HG02642 (cell line): ENCODE measurements at regions not wholly inside any gene's neighbourhood (a gene's known extent, or its start where the extent isn't known, plus 50 kb on each side); places are given as distances from the start of the nearest gene placed in this dataset.
"Not testable (repeated sequence)": the region's sequence is repeated elsewhere in the genome, so short reads cannot be mapped to it uniquely, and the experiment has no call there.

Source experiments
- ATAC-seq: cut with Tn5 transposase; IDR thresholded peaks from one replicate; pipeline ENCODE4 v1.9.1; 2021; ENCODE audit warnings: mild to moderate bottlenecking; ENCODE audit not compliant: unreplicated experiment, poor library complexity

DNA sequence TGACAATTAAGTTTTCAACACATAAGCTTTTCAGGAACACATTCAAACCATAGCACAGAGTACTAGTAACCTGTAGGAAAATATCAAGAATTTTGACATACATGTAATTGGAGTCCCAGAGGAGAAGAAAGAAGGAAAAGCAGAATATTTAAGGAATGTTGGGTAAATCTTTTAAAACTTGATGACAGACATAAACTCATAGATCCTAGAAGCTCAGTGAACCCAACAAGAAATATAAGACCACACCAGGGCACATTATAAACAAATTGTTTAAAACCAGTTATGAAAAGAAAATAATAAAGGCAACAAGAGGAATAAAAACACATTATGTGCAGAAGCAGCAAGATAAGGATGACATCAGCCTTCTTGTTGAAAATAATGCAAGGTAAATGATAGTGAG is 151.5 kb upstream of the ATXN1 start:
- ATAC-seq, result no peak

DNA sequence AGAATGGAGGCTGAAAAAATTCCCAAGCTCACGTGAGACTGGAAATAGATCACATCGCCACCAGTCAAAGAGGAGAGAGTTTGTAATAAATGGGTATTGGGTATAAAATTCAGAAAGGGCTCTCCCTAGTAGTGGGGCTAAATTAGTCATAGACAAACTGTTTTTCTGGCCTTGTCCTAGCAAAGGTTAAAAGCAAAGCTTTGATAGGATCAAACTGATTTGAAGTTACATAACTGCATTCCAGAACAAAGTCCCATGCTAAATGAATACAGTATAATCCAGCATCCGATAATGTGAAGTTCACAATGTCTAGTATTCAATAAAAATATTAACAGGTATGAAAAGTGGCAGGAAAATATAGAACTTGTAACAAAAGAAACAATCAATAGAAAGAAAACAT is 149.8 kb upstream of the ATXN1 start:
- ATAC-seq, result no peak

DNA sequence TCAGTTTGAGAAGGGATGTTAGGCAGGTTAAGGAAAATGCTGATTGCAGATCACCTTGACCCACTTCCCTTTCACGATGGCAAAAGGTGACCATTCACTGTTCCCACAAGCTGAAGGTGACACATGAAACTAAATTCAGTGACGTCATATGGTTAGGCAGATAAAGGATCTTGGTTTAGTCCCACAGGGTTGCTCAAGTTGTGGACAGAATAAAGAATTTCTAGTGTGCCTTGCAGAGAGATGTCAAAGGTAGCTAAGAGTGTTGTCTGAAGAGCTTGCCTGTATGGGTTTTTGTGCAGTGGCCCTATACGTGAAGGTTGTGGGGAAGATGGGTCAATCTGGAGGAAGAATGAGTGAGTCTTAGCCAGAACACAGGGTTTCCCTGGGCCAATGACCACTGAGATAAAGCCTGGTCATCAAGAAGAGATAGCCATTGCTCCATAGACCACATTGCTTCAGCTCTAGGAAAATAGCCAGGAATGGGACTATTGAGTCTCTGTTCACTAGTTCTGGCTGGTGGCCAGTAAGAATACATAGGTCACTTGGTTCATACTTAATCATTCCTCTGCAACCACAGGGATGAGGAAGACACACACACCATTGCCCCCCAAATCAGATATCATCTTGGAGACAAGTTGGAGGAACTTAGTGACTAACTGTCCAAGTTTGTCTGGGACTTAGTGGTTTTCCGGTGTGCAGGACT is 148.5 kb upstream of the ATXN1 start:
- ATAC-seq, result no peak

DNA sequence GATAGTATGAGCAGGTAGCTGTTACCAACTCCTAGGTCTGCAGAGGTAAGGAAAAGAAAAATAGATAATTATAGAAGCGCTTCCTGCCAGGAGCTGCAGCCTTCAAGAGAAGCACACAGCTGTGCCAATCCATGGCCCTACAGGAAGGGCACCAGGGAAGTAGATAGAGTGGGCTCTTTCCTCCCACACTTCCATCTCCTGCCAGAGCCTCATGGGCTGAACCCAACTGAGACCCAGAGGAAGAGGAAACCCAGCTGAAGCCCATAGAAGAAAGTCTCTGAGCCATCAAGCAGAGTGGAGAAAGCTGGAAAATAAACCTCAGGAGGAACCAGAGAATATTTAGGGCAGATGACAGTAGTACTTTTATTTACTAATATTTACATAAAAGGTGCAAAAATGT is 146.7 kb upstream of the ATXN1 start:
- no peak for ATAC-seq

DNA sequence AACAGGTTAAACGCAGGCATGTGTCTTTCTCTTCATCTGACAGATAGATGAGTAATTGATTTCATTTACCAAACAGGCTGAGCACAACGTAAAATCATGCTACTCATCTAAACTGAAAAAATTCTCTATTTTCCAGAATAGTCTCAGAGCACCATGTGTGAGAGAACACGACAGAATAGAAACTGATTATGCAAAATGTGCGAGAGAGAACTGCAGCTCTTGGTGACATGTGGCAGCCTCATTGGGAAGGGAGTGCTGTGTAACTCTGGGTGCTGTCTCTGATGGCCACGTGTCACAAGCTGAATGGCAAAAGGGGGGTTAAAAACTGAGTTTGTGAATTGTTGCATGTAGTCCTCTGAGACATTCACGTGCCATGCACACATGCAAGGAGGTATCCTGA is 143.7 kb upstream of the ATXN1 start:
- no peak for ATAC-seq

DNA sequence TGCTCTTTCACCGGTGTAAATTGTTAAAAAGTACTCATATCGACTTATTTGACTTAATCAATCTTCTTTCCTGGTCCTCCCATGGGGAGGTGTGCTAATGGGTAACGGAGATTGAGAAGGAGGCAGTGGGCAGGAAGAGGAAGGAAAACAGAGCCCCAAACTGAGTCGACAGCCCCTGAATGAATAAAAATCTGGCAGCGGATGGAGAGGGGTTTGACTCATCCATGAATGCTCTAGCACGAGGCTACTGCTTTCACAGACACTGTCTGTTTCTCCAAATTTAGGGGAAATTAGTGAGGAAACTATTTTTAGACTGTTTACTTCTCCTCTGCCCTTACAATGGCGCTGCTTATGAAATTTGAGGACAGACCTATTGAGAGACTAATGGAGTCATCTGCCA is 142.2 kb upstream of the ATXN1 start:
- ATAC-seq, result no peak

DNA sequence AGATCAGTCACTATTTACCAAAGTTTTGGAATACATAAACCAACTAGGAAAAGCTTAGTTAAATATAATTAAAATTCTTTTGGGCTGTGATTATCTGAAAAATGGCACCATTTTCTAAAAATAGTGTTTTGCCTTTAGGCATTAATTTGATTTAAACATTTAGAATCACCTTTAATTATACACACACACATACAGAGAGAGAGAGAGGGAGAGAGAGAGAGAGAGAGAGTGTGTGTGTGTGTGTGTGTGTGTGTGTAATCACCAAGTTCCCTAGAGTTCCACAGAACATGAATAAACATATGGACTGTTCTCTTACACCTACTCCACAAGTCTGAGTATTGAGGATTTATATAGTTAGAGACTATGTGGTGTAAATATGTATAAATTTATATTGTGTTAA is 141.2 kb upstream of the ATXN1 start:
- ATAC-seq, result no peak

DNA sequence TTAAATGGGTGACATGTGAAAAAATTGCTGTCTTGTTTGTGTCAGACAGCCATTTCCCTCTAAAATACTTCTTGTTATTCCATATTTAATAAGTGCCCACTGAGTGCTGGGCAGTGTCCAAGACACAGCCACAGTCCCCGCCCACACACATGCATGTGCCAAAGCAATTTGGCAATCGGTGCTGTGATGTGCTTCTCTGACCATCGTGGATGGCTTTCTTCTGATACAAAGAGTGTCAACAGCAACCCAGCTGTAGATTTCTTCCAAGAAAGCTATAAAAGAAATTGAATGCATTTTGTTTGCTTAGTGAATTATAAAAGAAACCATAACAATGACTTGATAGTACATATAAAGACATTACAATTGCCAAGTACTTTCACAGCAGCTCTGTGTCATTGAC is 140.5 kb upstream of the ATXN1 start:
- ATAC-seq, result no peak

DNA sequence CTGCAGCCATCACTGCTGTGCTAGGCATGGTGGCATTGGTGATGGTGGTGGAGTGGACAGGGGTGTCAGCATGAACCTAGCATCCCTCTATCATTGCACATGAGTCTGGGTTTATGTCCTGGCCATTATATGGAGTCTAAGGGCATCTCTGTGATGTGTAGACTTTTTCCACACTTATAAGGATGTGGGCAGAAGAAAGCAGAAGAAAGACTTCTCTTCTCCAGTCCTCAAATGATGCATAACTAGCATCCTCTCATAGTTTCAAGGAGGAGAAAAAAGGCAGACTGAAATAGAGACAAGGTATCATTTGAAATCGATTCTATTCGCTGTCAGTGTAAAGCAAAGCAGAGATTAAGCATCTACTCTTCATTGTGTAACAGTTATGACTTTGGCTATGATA is 140.0 kb upstream of the ATXN1 start:
- ATAC-seq, result no peak

DNA sequence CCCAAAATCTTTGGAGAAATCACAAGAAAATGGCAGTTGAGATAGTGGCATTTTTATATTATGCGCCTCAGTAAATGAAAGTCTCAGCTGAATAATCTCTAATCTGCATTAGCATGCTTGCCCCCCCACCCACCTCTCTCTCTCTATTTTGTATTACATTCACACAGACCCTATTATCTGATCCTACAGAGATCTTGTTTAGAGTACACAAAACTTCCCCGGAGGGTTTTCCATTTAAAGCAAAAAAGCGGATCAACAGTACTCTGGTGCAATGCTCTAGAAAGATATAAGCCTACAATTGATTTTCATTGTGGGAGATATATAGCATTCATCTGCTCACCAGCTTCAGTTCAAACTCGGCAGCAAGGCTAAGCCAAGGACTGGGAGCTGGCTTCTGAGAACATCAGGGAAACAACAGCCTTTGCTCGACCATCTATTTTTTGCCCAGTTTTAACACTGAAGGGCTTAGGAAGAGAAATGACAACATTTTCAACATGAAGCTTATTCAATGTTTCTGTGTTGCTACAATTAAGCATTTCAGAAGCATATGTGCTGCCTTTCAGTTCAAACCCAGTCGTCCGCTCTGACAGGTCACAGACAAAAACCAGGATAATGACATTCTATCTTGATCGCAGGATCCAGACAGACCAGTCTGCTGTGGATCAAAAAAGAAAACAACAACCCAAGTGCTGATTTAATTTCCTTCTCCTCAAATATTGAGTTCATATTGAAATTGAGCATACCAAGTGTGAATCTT is 137.6 kb upstream of the ATXN1 start:
- ATAC-seq, result no peak

DNA sequence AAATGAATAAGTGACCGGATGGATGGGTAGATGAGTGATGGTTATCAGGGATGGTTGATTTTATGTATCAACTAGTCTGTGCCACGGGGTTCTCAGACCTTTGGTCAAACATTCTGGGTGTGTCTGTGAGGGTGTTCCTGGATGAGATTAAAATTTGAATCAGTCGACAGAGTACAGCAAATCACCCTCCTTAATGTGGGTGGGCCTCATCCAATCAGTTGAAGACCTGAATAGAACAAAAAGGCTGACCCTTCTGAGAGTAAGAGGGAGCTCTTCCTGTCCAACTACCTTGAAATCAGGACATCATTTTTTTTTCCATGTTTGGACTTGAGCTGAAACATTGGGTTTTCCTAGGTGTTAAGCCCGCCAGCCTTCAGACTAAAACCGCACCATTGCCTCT is 136.4 kb upstream of the ATXN1 start:
- ATAC-seq, result no peak

DNA sequence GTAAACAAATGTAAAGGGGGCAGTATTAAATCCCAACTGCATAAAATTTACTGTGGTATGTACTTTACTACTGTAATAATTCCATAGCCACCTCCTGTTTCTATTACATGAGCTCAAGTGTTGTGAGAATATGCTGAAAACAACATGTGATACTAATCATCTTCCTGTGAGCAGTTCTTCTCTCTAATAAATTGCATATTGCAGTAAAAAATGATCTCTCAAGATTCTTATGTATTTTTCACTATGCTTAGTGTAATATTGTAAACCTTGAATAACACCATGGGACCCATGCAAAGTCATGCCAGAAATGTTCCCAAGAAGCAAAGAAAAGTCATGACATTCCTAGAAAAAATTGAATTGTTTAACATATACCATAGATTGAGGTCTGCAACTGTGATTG is 133.0 kb upstream of the ATXN1 start:
- no peak for ATAC-seq

DNA sequence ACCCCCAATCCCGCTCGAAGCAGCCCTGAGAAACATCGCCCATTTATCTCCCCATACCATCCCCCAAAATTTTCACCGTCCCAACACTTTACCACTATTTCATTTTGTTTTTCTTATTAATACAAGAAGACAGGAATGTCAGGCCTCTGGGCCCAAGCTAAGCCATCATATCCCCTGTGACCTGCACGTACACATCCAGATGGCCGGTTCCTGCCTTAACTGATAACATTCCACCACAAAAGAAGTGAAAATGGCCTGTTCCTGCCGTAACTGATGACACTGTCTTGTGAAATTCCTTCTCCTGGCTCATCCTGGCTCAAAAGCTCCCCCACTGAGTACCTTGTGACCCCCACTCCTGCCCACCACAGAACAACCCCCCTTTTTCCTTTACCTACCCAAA is 129.8 kb upstream of the ATXN1 start:
- ATAC-seq, result not testable (repeated sequence)

DNA sequence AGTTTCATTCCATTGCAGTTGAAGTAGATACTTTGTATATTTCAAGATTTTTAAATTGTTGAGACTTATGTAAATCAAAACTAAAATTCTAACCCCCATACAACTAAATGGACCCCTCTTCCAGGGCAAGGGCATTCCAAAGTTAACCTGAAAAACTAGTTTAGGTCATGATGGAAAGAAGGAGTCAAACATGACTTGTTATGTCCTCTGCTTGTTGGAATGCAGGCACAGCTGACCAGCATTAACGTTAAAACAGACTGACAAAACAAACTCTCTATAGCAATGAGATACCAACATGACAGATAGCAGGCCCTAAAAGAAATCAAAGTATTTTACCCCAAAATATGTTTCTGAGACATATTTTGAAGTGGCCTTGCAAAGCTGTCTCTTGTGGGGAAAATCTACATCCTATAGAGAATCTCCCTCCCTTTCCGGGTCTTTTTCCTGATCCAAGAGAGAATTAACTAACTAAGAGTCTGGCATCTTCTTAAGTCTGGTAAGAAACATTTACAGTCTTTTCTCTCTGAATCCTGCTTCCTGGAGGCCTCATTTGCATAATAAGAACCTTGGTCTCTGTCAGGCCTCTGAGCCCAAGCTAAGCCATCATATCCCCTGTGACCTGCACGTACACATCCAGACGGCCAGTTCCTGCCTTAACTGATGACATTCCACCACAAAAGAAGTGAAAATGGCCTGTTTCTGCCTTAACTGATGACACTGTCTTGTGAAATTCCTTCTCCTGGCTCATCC is 124.3 kb upstream of the ATXN1 start:
- ATAC-seq, result no peak

DNA sequence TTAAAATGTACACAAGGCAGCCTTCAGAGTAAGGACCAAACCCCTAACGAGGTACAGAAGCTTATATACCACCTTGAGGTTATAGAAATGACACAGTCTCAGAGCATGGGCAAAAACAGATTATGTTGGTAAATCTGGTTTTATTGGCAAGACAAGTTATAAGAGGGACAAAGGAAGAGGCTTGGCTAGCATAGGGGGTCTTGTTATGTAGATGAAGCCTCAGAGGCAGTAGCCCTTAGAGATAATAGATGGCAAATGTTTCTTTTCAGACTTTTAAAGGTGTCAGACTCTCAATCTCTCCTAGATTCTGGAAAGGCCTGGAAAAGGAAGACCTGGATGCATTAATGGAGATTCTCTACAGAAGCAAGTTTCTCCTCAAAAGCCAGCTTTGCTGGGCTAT is 123.3 kb upstream of the ATXN1 start:
- ATAC-seq, result no peak

DNA sequence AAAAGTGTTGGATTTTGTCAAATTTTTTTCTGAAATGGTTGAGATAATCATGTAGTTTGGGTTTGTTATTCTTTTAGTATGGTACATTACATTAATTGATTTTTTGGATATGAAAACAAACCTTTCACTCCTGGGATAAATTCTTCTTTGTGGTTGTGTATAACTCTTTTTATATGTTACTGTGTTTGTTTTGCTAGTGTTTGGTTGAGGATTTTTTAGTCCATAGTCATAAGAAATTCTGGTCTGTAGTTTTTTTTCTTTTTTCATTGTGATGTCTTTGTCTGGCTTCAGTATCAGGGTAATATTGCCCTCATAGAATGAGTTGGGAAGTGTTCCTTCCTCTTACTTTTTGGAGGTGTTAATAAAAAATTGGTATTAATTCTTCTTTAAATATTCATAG is 122.2 kb upstream of the ATXN1 start:
- ATAC-seq, result no peak

DNA sequence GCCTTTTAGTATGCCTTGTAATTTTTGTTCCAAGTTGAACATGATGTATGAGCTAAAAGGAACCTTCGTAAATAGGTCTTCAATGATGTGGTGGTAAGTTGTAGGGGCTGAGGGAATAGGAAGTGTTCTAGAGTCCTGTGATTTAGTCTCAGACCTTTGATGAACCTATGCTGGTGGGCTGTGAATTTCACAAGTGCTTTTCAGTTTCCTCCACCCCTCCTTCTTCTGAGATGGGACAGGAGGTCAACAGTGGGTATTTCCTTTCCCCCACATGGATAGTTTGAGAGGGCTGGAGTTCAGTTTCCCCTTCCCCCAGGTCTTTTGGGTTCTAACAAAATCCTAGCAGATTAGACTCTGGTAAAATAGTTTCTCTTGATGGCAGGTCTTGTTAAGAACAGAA is 121.0 kb upstream of the ATXN1 start:
- no peak for ATAC-seq

DNA sequence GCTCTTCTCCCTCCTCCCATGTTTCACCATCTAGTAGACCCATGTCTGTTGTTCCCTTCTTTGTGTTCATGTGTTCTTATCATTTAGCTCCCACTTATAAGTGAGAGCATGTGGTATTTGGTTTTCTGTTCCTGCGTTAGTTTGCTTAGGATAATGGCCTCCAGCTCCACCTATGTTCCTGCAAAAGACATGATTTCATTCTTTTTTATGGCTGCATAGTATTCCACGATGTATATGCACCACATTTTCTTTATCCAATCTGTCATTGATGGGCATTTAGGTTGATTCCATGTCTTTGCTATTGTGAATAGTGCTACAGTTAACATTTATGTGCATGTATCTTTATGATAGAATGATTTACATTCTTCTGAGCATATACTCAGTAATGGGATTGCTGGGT is 115.6 kb upstream of the ATXN1 start:
- ATAC-seq, result not testable (repeated sequence)

DNA sequence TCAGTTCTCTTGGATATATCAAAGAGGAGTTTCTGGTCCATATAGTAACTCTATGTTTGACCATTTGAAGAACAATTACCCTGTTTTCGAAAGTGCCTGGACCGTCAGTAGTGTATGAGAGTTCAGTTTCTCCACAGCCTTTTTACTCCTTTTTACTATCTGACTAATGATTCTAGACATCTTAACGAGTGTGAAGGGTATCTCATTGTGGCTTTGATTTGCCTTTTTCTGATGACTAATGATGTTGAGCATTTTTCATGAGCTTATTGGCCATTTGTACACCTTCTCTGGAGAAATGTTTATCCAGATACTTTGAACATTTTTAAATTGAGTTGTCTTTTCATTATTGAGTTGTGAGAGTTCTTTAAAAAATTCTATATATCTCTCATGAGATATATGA is 114.9 kb upstream of the ATXN1 start:
- ATAC-seq, result no peak

DNA sequence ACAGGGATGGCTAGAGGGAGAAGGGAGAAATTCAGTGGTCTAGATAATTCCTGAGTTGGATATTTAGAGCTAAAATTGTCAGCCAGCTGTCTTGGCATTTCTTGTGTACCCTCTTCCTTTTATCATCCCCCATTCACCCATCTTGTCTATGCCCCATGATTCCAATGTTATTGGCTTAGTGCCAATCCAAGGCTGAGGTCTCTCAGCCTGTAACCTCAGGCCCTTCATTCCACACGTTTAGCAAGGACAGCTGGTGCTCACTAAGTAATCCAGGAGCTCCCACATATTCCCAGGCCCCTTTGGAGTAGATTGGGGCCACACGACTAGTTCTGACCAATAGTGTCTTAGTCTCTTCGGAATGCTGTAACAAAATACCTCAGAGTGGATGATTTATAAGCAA is 112.4 kb upstream of the ATXN1 start:
- ATAC-seq, result no peak

DNA sequence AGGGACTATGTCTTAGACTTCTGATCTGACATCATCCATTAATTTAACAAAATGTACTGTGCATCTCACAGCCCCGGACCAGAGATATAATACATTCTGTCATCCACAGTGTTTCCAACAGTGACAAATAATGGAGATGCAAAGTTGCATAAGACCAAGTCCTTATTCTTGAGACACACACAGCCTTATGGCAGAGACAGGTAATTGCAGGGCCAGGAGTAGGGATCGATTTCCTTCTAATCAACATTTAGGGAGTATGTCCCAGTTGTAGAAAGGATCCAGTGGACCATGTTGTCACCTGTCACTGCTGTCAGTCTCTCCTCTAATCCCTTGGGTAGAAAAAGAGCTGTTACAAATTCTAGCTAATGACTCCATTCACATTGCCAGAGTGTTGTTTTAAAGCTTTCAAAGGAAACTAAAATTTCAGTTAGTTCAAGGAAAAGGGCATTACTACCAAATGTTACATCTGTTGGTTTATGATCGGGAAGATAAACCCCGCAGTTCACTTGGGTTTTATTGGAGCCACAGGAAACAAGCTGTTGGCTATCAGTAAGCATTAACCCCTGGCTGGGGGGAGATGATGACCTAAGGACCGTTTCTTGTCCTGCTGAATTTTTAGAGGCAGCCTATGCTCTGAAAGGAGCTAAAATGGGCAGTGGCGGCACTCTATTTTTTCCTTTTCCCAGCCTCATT is 111.4 kb upstream of the ATXN1 start:
- ATAC-seq, result no peak
